ENCODE measurements at regions not wholly inside any gene's neighbourhood (a gene's known extent, or its start where the extent isn't known, plus 50 kb on each side); places are given as distances from the start of the nearest gene placed in this dataset.
"Not testable (repeated sequence)": the region's sequence is repeated elsewhere in the genome, so short reads cannot be mapped to it uniquely, and the experiment has no call there.

DNA sequence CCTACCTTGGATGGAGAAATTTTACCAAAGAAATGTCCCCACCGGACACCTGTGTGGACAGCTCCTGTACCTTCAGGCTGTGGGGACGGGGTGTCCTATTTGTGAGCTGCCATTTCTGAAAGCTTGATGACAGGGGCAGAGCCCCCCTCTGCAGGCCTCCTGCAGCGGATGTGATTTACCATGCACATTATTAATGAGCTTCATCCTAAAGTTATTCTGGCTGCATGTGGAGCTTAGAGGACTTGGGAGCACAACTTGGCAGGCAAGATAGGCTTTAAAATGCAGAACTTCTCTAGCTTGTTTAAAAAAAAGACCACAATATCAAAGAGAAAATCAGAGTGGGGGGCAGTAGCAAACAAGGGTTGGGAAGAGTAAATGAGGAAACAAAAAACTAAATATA lies 350.0 kb upstream of the KLHL29 start:
- no peaks in the 10 kb centered on the region for H3K36me3 ChIP-seq (replicated peaks; ENCODE audit: control insufficient read depth, insufficient read depth, low read length)
- H3K4me3 ChIP-seq (ENCODE audit: insufficient read depth, low read depth, low read length): no peak overlapping the region
- H3K27me3 ChIP-seq (ENCODE audit: control insufficient read depth, insufficient read depth, low read length): no peaks in the 10 kb centered on the region
- DNase-seq: no peak

DNA sequence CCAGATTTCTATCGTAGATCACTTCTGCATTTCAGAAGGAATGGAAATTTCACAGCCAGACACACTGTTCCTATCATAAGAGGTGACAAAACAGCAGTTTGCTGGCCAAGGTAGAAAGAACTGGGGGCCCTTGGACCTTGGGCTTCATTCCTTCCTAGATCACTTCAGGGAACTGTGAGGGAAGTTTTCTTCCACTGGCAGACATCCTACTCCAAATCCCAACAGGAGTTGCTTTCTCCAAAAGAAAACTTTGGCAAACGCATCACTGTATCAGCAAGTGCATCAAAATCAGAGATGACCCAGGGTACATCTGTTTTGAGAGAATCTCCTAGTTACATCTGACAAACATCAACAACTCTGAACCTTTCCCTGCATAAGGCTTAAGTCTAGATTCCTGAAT lies 348.4 kb upstream of the KLHL29 start:
- Histone ChIP-seq H3K36me3 (replicated peaks; ENCODE audit: control insufficient read depth, insufficient read depth, low read length) (no peaks in the 10 kb centered on the region), H3K27me3 (ENCODE audit: control insufficient read depth, insufficient read depth, low read length) (no peaks in the 10 kb centered on the region), H3K4me3 (ENCODE audit: insufficient read depth, low read depth, low read length) (no peak overlapping the region)
- DNase-seq: no peak

- no peaks in the 10 kb centered on the region for H3K27me3 ChIP-seq (ENCODE audit: control insufficient read depth, insufficient read depth, low read length)
- H3K36me3 ChIP-seq (replicated peaks; ENCODE audit: control insufficient read depth, insufficient read depth, low read length): no peaks in the 10 kb centered on the region
- H3K4me3 ChIP-seq (ENCODE audit: insufficient read depth, low read depth, low read length): no peak overlapping the region
- DNase-seq: no peak
These were observed 347.4 kb upstream of the KLHL29 start for GRCh38 chr2:23037596-23037995.

GRCh38 chr2:23041443-23041842 lies 343.5 kb upstream of the KLHL29 start:
- DNase-seq: no peak
- H3K4me3 ChIP-seq (ENCODE audit: insufficient read depth, low read depth, low read length): no peak overlapping the region
- H3K36me3 ChIP-seq (replicated peaks; ENCODE audit: control insufficient read depth, insufficient read depth, low read length): no peaks in the 10 kb centered on the region
- H3K27me3 ChIP-seq (ENCODE audit: control insufficient read depth, insufficient read depth, low read length): no peaks in the 10 kb centered on the region

DNA sequence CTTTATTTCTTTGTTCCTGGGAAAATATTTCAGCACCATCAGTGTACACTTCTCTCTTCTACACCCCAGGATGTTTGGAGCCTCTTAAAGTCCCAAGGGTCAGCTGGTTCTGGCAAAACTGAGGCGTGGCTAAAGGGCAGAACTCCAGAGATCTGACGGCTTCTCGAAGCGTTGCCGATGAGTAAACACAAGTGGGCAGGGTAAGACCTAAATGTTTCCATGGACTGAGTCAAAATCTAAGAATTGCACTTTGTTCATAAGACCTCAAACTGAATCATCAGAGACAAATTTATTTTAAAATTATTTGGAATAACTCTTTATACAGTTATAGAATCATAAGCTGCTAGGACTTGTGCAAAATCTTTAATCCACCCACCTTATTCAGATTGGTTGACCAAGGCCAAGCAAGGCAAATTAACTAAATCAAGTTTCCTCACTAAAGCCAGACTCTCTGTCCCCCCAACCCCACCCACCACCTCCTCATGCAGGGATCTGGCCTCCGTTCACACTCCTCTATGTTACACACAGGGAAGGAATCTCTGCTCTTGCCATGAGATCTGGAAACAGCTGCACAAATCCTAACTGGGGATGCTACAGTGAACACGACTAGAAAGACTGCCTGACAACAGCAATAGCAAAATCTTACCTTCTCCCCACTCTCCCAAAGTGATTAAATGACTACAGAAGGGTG lies 342.6 kb upstream of the KLHL29 start:
- DNase-seq: no peak

DNA sequence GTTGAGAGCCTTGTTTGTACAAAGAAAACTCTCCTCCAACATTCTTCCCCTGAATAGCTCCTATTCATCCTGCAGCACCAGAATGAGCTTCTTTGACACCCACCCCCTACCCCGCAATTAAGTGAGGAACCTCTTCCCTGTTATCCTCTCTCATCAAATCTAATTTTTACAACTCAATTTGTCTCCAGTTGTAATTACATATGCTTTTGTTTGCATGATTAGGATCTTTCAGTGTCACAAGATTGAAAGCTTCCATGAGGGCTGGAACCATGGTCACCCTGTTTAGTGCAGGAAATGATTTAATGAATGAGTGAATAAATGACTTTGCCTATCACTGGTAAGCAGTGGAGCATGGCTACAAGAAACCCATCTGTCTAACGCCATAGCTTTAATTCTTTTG lies 334.6 kb upstream of the KLHL29 start:
- Histone ChIP-seq H3K36me3 (replicated peaks; ENCODE audit: control insufficient read depth, insufficient read depth, low read length) (no peaks in the 10 kb centered on the region), H3K4me3 (ENCODE audit: insufficient read depth, low read depth, low read length) (no peak overlapping the region), H3K27me3 (ENCODE audit: control insufficient read depth, insufficient read depth, low read length) (no peaks in the 10 kb centered on the region)
- no peak for DNase-seq

More for the DNA sequence above, 342.6 kb upstream of the KLHL29 start:
- Histone ChIP-seq H3K36me3 (replicated peaks; ENCODE audit: control insufficient read depth, insufficient read depth, low read length) (no peaks in the 10 kb centered on the region), H3K4me3 (ENCODE audit: insufficient read depth, low read depth, low read length) (no peak overlapping the region), H3K27me3 (ENCODE audit: control insufficient read depth, insufficient read depth, low read length) (no peaks in the 10 kb centered on the region)

GRCh38 chr2:23053601-23054000 lies 331.4 kb upstream of the KLHL29 start:
- no peak for DNase-seq
- no peaks in the 10 kb centered on the region for H3K36me3 ChIP-seq (replicated peaks; ENCODE audit: control insufficient read depth, insufficient read depth, low read length)
- no peaks in the 10 kb centered on the region for H3K27me3 ChIP-seq (ENCODE audit: control insufficient read depth, insufficient read depth, low read length)
- H3K4me3 ChIP-seq (ENCODE audit: insufficient read depth, low read depth, low read length): no peak overlapping the region

DNA sequence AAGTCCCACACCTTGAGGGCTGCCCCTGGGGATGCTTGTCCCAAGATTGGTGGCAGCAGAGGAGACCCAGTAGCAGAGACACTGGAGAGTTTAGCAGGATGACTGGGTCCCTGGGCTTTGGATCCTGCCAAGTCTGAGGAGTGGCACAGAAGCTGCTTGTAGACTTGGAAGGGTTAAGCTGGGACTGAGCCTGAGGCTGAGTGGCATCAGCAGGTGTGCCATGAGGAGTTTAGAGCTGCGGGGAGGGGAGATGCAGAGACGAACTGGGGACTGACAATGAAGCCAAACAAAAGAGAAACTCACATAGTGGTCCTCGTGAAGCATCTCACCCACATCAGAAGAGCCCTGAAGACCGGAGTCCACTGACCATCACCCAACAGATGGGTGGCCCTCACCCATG lies 329.7 kb upstream of the KLHL29 start:
- no peak overlapping the region for H3K4me3 ChIP-seq (ENCODE audit: insufficient read depth, low read depth, low read length)
- no peak for DNase-seq
- no peaks in the 10 kb centered on the region for H3K36me3 ChIP-seq (replicated peaks; ENCODE audit: control insufficient read depth, insufficient read depth, low read length)
- H3K27me3 ChIP-seq (ENCODE audit: control insufficient read depth, insufficient read depth, low read length): no peaks in the 10 kb centered on the region

- H3K4me3 ChIP-seq (ENCODE audit: insufficient read depth, low read depth, low read length); DNase-seq; H3K27me3 ChIP-seq (ENCODE audit: control insufficient read depth, insufficient read depth, low read length); H3K36me3 ChIP-seq (replicated peaks; ENCODE audit: control insufficient read depth, insufficient read depth, low read length): not testable (repeated sequence)
These were observed 328.1 kb upstream of the KLHL29 start for GRCh38 chr2:23056846-23057245.

DNA sequence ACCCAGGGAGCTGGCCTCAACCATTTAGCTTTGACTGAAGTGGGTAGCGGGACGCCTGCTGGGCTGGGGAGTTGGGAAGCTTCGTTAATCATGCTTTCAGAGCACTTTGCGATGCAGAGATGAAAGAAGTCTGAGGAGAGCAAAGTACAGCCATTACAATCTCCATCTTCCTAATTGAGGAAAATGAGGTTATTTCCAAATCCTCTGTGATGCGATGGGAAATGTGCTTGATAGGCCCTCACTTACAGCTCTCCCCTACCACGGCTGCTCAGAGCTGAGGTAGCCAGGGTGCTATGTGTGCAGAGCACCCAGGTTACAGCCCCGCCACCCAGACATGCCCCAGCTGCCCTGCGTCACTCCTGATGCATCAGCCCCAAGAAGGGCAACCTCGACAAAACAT lies 326.5 kb upstream of the KLHL29 start:
- Histone ChIP-seq H3K4me3 (ENCODE audit: insufficient read depth, low read depth, low read length) (no peak overlapping the region), H3K36me3 (replicated peaks; ENCODE audit: control insufficient read depth, insufficient read depth, low read length) (no peaks in the 10 kb centered on the region), H3K27me3 (ENCODE audit: control insufficient read depth, insufficient read depth, low read length) (no peaks in the 10 kb centered on the region)
- DNase-seq: no peak

GRCh38 chr2:23065210-23065609 lies 319.8 kb upstream of the KLHL29 start:
- no peaks in the 10 kb centered on the region for H3K27me3 ChIP-seq (ENCODE audit: control insufficient read depth, insufficient read depth, low read length)

DNA sequence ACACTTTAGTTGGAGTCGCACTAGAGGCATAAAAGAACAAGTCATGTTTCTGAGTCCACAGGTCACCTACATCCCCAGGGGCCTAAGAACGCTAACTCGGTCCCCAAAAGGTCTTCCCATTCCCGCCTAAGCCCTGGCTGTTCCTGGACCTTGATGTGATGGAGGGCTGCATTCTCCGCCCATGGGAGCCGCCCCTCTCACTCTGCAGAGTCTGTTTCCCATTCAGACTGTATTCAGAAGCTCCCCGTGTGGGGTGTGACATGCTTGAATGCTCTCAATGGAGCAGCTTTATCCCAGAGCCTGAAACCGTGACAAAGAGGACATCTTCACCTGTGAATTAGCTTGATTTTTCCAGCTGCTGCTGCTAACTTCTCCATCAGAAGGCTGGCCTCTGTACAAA lies 319.0 kb upstream of the KLHL29 start:
- Histone ChIP-seq H3K36me3 (replicated peaks; ENCODE audit: control insufficient read depth, insufficient read depth, low read length) (no peaks in the 10 kb centered on the region), H3K4me3 (ENCODE audit: insufficient read depth, low read depth, low read length) (no peak overlapping the region), H3K27me3 (ENCODE audit: control insufficient read depth, insufficient read depth, low read length) (no peaks in the 10 kb centered on the region)
- DNase-seq: no peak

More at GRCh38 chr2:23065210-23065609, 319.8 kb upstream of the KLHL29 start:
- Histone ChIP-seq H3K36me3 (replicated peaks; ENCODE audit: control insufficient read depth, insufficient read depth, low read length) (no peaks in the 10 kb centered on the region), H3K4me3 (ENCODE audit: insufficient read depth, low read depth, low read length) (no peak overlapping the region)
- DNase-seq: no peak

- no peaks in the 10 kb centered on the region for H3K36me3 ChIP-seq (replicated peaks; ENCODE audit: control insufficient read depth, insufficient read depth, low read length)
- no peak overlapping the region for H3K4me3 ChIP-seq (ENCODE audit: insufficient read depth, low read depth, low read length)
- no peaks in the 10 kb centered on the region for H3K27me3 ChIP-seq (ENCODE audit: control insufficient read depth, insufficient read depth, low read length)
- DNase-seq: no peak
These were observed 318.3 kb upstream of the KLHL29 start for GRCh38 chr2:23066686-23067085.

- DNase-seq: no peak
- Histone ChIP-seq H3K4me3 (ENCODE audit: insufficient read depth, low read depth, low read length) (no peak overlapping the region), H3K27me3 (ENCODE audit: control insufficient read depth, insufficient read depth, low read length) (no peaks in the 10 kb centered on the region), H3K36me3 (replicated peaks; ENCODE audit: control insufficient read depth, insufficient read depth, low read length) (no peaks in the 10 kb centered on the region)
These were observed 315.8 kb upstream of the KLHL29 start for GRCh38 chr2:23069156-23069555.

GRCh38 chr2:23069923-23070322 lies 315.1 kb upstream of the KLHL29 start:
- no peak for DNase-seq
- no peak overlapping the region for H3K4me3 ChIP-seq (ENCODE audit: insufficient read depth, low read depth, low read length)
- H3K36me3 ChIP-seq (replicated peaks; ENCODE audit: control insufficient read depth, insufficient read depth, low read length): no peaks in the 10 kb centered on the region
- H3K27me3 ChIP-seq (ENCODE audit: control insufficient read depth, insufficient read depth, low read length): no peaks in the 10 kb centered on the region

DNA sequence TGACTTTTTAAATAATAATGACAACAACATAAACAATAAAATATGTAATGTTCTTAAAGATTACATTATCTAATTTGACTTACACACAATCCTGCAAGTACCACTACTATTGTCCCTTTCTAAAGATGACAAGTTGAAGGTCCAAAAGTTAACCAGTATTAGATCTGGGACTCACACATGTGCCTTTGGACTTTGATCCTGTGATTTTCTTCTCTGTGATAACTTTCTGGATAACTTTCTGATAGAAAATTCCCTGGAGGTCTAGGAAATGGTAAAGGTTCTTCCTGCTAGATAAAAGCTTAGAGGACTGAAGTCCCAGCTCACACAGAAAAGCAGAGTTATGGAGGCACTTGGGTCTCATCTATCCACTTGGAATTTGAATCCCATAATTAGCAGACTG lies 311.9 kb upstream of the KLHL29 start:
- DNase-seq: no peak
- H3K36me3 ChIP-seq (replicated peaks; ENCODE audit: control insufficient read depth, insufficient read depth, low read length): no peaks in the 10 kb centered on the region
- no peaks in the 10 kb centered on the region for H3K27me3 ChIP-seq (ENCODE audit: control insufficient read depth, insufficient read depth, low read length)
- H3K4me3 ChIP-seq (ENCODE audit: insufficient read depth, low read depth, low read length): no peak overlapping the region

Data from H7 (cell line).